GM06990 (cell line): ENCODE measurements at regions not wholly inside any gene's neighbourhood (a gene's known extent, or its start where the extent isn't known, plus 50 kb on each side); places are given as distances from the start of the nearest gene placed in this dataset.

Experiments
- DNase-seq: peaks from one replicate; pipeline ENCODE4 v3.0.0-alpha.2; 2011; ENCODE audit not compliant: insufficient read length; ENCODE audit errors: extremely low read depth
- H3K27me3 ChIP-seq: replicated peaks from 2 replicates; pipeline ENCODE4 v1.6.0; 2011; ENCODE audit warnings: low read length; ENCODE audit not compliant: control insufficient read depth, insufficient read depth
- H3K36me3 ChIP-seq: 2 replicates; pipeline ENCODE4 v1.5.1; 2011; ENCODE audit warnings: low read length; ENCODE audit not compliant: control insufficient read depth, insufficient read depth
- H3K4me3 ChIP-seq: replicated peaks from 2 replicates; pipeline ENCODE4 v1.5.1; 2011; ENCODE audit warnings: low read depth, mild to moderate bottlenecking, control low read depth, low read length
- CTCF ChIP-seq: IDR thresholded peaks from 2 replicates; pipeline ENCODE4 v1.5.1; 2011; ENCODE audit warnings: low read length, control low read depth, mild to moderate bottlenecking, inconsistent platforms; ENCODE audit not compliant: insufficient read depth, poor library complexity, severe bottlenecking

GRCh38 chr12:34602213-34602940 lies 580.1 kb downstream of the ALG10 start:
- no peak for DNase-seq
- no peaks in the 10 kb centered on the region for H3K27me3 ChIP-seq
- H3K36me3 ChIP-seq, result no peaks in the 10 kb centered on the region
- H3K4me3 ChIP-seq, result no peak overlapping the region
- no peak for TF ChIP-seq CTCF

- no peak for TF ChIP-seq CTCF
- DNase-seq, result no peak
- Histone ChIP-seq H3K27me3 (no peaks in the 10 kb centered on the region), H3K4me3 (no peak overlapping the region), H3K36me3 (no peaks in the 10 kb centered on the region)
These were observed 581.2 kb downstream of the ALG10 start for GRCh38 chr12:34603382-34604035.

GRCh38 chr12:34604227-34604626 lies 581.9 kb downstream of the ALG10 start:
- TF ChIP-seq CTCF, result no peak
- H3K27me3 ChIP-seq, result no peaks in the 10 kb centered on the region
- no peak overlapping the region for H3K4me3 ChIP-seq
- no peaks in the 10 kb centered on the region for H3K36me3 ChIP-seq
- DNase-seq, result no peak

GRCh38 chr12:34604631-34605509 lies 582.6 kb downstream of the ALG10 start:
- TF ChIP-seq CTCF, result no peak
- H3K36me3 ChIP-seq, result no peaks in the 10 kb centered on the region
- H3K4me3 ChIP-seq, result no peak overlapping the region
- no peaks in the 10 kb centered on the region for H3K27me3 ChIP-seq
- no peak for DNase-seq

GRCh38 chr12:34605510-34605887 lies 583.2 kb downstream of the ALG10 start:
- no peak overlapping the region for H3K4me3 ChIP-seq
- TF ChIP-seq CTCF, result no peak
- no peaks in the 10 kb centered on the region for H3K27me3 ChIP-seq
- H3K36me3 ChIP-seq, result no peaks in the 10 kb centered on the region
- no peak for DNase-seq
